ENCODE measurements at regions not wholly inside any gene's neighbourhood (a gene's known extent, or its start where the extent isn't known, plus 50 kb on each side); places are given as distances from the start of the nearest gene placed in this dataset.

GRCh38 chr3:23669541-23670255 is 136.1 kb upstream of the UBE2E1 start:
- H3K27me3 Mint-ChIP-seq (ENCODE audit: low read depth in 3 of 3), result peaks cover 2 to 9% (median 5%) of the 10 kb centered on the region in 3 donors

GRCh38 chr3:23671851-23672589 is 133.7 kb upstream of the UBE2E1 start:
- Mint-ChIP-seq H3K4me3 (peak overlapping the region in 1 of 5 donors; percentile 37), H3K36me3 (no peaks in the 10 kb centered on the region), H3K9me3 (no peaks in the 10 kb centered on the region), H3K4me1 (no peaks in the 10 kb centered on the region), H3K27me3 (ENCODE audit: low read depth in 3 of 3) (peaks cover 2 to 9% (median 5%) of the 10 kb centered on the region in 3 donors), H3K27ac (no peak overlapping the region)
- no peak for DNase-seq

More at GRCh38 chr3:23669541-23670255, 136.1 kb upstream of the UBE2E1 start:
- Mint-ChIP-seq H3K36me3 (no peaks in the 10 kb centered on the region), H3K4me1 (no peaks in the 10 kb centered on the region), H3K4me3 (no peak overlapping the region), H3K27ac (no peak overlapping the region), H3K9me3 (no peaks in the 10 kb centered on the region)
- DNase-seq, result no peak

DNA sequence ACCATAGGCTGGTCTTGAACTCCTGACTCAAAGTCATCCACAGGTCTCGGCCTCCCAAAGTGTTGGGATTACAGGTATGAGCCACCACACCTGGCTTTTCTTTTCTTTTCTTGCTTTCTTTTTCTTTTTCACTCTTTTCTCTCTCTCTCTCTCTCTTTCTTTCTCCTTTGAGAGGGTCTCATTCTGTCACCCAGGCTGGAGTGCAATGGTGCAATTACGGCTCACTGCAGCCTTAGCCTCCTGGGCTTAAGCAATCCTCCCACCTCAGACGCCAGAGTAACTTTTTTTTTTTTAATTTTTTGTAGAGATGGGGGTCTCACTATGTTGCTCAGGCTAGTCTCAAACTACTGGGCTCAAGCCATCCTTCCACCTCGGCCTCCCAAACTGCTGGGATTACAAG is 133.1 kb upstream of the UBE2E1 start:
- H3K27ac Mint-ChIP-seq, result no peak overlapping the region

GRCh38 chr3:23675010-23675409 is 130.7 kb upstream of the UBE2E1 start:
- DNase-seq, result no peak
- Mint-ChIP-seq H3K27ac (no peak overlapping the region), H3K9me3 (peaks cover 0 to 4% (median 0%) of the 10 kb centered on the region in 6 donors), H3K4me3 (no peak overlapping the region), H3K4me1 (no peaks in the 10 kb centered on the region), H3K36me3 (no peaks in the 10 kb centered on the region), H3K27me3 (ENCODE audit: low read depth in 3 of 3) (peaks cover 2 to 5% (median 5%) of the 10 kb centered on the region in 3 donors)

More for the DNA sequence above, 133.1 kb upstream of the UBE2E1 start:
- Mint-ChIP-seq H3K9me3 (peaks cover 0 to under 1% (median 0%) of the 10 kb centered on the region in 6 donors), H3K36me3 (no peaks in the 10 kb centered on the region), H3K27me3 (ENCODE audit: low read depth in 3 of 3) (peaks cover 2 to 9% (median 5%) of the 10 kb centered on the region in 3 donors), H3K4me3 (peak overlapping the region in 1 of 5 donors; percentile 46), H3K4me1 (no peaks in the 10 kb centered on the region)
- no peak for DNase-seq

DNA sequence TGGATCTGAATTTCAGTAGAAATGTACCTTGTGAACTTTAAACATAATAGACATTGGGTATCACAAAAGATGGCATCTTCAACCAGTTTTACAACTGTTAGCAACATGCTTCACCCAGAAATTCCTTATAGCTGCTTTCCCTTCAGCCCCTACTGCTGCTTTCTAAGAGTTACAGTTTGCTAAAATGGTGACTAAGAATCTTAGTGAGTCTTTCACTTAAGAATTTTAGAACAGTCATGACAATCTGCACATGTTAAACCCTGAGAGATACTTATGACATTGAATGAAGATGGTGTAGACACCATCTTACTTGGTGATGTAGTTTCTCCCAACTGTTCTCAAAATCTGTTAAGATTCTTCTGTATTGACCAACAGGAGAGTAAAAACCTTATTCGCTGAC is 129.7 kb upstream of the UBE2E1 start:
- DNase-seq, result no peak

DNA sequence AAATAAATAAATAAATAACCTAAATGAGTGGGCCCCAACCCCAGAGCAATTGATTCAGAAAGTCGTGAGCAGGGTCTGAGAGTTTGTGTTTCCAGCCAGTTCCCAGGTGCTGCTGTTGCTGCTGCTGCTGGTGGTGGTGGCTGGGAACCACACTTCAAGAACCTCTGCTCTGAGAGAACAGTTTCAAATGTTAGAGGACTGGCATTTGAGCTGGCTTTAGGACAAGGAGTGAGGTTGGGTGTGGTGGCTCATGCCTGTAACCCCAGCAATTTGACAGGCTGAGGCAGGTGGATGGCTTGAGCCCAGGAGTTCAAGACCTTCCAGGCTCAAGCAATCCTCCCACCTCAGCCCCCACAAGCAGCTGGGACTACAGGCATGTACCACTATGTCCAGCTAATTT is 123.1 kb upstream of the UBE2E1 start:
- Mint-ChIP-seq H3K4me3 (no peak overlapping the region), H3K9me3 (peaks cover 0 to 4% (median 0%) of the 10 kb centered on the region in 6 donors), H3K36me3 (no peaks in the 10 kb centered on the region), H3K4me1 (no peaks in the 10 kb centered on the region), H3K27me3 (ENCODE audit: low read depth in 3 of 3) (peaks cover 0 to 5% (median 0%) of the 10 kb centered on the region in 3 donors), H3K27ac (no peak overlapping the region)
- DNase-seq, result no peak

More for the DNA sequence above, 129.7 kb upstream of the UBE2E1 start:
- Mint-ChIP-seq H3K27me3 (ENCODE audit: low read depth in 3 of 3) (peaks cover 2% of the 10 kb centered on the region in 3 donors), H3K36me3 (no peaks in the 10 kb centered on the region), H3K4me3 (no peak overlapping the region), H3K9me3 (peaks cover 0 to 4% (median 0%) of the 10 kb centered on the region in 6 donors), H3K4me1 (no peaks in the 10 kb centered on the region), H3K27ac (no peak overlapping the region)

GRCh38 chr3:23685541-23686258 is 120.1 kb upstream of the UBE2E1 start:
- no peaks in the 10 kb centered on the region for H3K9me3 Mint-ChIP-seq
- peaks cover 0 to 4% (median 0%) of the 10 kb centered on the region in 3 donors for H3K36me3 Mint-ChIP-seq
- H3K27ac Mint-ChIP-seq, result no peak overlapping the region
- no peak overlapping the region for H3K4me3 Mint-ChIP-seq
- peaks cover 0 to 3% (median 0%) of the 10 kb centered on the region in 3 donors for H3K27me3 Mint-ChIP-seq (ENCODE audit: low read depth in 3 of 3)
- H3K4me1 Mint-ChIP-seq, result peaks cover 0 to under 1% of the 10 kb centered on the region in 2 donors
- no peak for DNase-seq

DNA sequence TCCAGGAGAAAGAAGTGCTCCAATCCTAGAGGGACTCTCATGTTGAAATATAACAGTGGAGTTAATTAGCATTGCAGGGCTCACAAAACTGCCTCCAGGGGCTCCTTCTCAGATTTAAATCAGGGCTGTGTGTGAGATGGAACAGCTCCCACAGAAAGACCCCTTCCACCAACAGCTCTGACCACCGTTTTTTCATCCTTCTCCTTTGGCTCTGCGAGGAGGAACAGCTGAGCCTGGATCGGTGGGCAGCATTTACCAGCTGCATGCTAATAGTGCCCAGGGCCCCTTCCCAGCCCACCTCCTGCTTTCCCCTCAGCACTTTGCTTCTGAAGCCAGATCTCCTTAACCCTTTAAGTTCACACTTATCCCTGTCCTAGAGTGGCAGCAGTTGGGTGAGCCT is 119.2 kb upstream of the UBE2E1 start:
- peaks cover 7 to 9% of the 10 kb centered on the region in 2 donors for H3K4me1 Mint-ChIP-seq
- DNase-seq, result no peak
- H3K4me3 Mint-ChIP-seq, result no peak overlapping the region
- no peaks in the 10 kb centered on the region for H3K9me3 Mint-ChIP-seq
- no peak overlapping the region for H3K27ac Mint-ChIP-seq
- H3K27me3 Mint-ChIP-seq (ENCODE audit: low read depth in 3 of 3), result peaks cover 0 to 3% (median 1%) of the 10 kb centered on the region in 3 donors
- peaks cover 0 to 4% (median 0%) of the 10 kb centered on the region in 3 donors for H3K36me3 Mint-ChIP-seq

- Mint-ChIP-seq H3K4me1 (peaks cover 8 to 11% of the 10 kb centered on the region in 2 donors), H3K9me3 (peaks cover 0 to 2% (median 0%) of the 10 kb centered on the region in 6 donors), H3K27me3 (ENCODE audit: low read depth in 3 of 3) (peaks cover 3 to 4% (median 4%) of the 10 kb centered on the region in 3 donors), H3K27ac (no peak overlapping the region), H3K4me3 (no peak overlapping the region), H3K36me3 (peaks cover 0 to 4% (median 0%) of the 10 kb centered on the region in 3 donors)
- DNase-seq, result no peak
Measured at GRCh38 chr3:23691357-23691895, 114.3 kb upstream of the UBE2E1 start.

DNA sequence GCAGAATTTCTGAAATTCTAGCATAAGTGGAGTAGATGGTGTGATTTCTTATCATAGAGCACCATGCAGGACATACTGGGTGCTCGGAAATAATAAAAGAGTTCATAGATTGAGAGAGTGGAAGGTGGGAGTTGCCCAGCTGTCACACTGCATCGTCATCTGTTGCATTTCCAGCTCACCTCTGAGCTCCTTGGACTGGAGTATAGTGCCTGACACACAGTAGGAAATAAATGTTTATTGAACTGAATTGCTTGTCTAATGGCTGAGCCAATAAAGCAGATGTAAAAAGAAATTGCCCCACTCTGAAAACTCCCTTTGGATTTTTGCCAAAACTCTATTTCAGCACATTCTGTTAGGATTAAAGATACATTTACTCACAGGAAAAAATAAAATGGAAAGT is 108.9 kb upstream of the UBE2E1 start:
- Mint-ChIP-seq H3K4me3 (no peak overlapping the region), H3K9me3 (peaks cover 0 to 2% (median 0%) of the 10 kb centered on the region in 6 donors), H3K4me1 (no peaks in the 10 kb centered on the region), H3K27me3 (ENCODE audit: low read depth in 3 of 3) (peaks cover 2 to 8% (median 3%) of the 10 kb centered on the region in 3 donors), H3K36me3 (no peaks in the 10 kb centered on the region), H3K27ac (no peak overlapping the region)
- DNase-seq, result no peak

DNA sequence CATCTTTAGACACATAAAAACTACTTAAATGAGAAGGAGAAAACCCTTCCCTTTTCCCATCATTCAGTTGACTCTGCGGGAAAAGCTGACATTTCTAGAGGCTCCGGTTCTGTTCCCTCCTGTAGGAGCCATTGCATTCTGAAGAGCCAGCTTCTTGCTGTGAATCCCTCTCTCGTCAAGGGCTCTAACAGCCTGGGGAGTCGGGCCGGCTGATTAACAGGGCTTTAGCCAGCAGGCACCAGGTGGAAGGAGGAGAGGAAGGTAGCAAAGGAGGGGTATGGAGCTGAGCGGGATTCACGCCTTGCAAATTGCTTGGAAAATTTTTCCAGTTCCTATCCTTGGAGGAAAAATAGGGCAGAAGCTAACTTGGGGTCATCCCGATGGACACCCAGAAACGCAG is 108.3 kb upstream of the UBE2E1 start:
- DNase-seq, result no peak
- no peak overlapping the region for H3K27ac Mint-ChIP-seq
- no peaks in the 10 kb centered on the region for H3K36me3 Mint-ChIP-seq
- no peaks in the 10 kb centered on the region for H3K4me1 Mint-ChIP-seq
- H3K27me3 Mint-ChIP-seq (ENCODE audit: low read depth in 3 of 3), result peaks cover 2 to 8% (median 3%) of the 10 kb centered on the region in 3 donors
- H3K9me3 Mint-ChIP-seq, result peaks cover 0 to 2% (median 0%) of the 10 kb centered on the region in 6 donors
- no peak overlapping the region for H3K4me3 Mint-ChIP-seq

GRCh38 chr3:23698652-23699313 is 107.0 kb upstream of the UBE2E1 start:
- H3K27ac Mint-ChIP-seq, result no peak overlapping the region
- H3K4me3 Mint-ChIP-seq, result no peak overlapping the region
- no peaks in the 10 kb centered on the region for H3K36me3 Mint-ChIP-seq

DNA sequence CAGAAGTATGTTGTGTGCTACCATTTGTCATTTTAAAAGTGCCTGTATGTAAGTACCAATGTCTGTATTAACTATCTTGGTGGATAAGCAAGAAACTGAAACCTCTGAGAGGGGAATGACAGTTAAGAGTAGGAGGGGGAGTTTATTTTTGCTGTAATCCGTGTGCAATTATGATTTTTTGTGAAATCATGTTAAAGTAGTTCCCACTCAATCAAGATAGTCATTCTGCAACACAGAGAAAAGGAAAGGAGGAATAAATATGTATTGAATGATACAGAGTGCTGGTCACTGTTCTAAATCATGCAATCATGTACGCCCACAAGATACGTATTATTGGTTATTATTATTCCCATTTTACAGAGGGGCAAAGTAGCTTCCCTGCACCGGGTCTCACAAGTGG is 105.1 kb upstream of the UBE2E1 start:
- no peaks in the 10 kb centered on the region for H3K9me3 Mint-ChIP-seq
- no peaks in the 10 kb centered on the region for H3K36me3 Mint-ChIP-seq
- H3K27me3 Mint-ChIP-seq (ENCODE audit: low read depth in 3 of 3), result peaks cover 0 to 6% (median 0%) of the 10 kb centered on the region in 3 donors
- no peak for DNase-seq
- no peak overlapping the region for H3K27ac Mint-ChIP-seq
- H3K4me1 Mint-ChIP-seq, result no peaks in the 10 kb centered on the region
- no peak overlapping the region for H3K4me3 Mint-ChIP-seq

More at GRCh38 chr3:23698652-23699313, 107.0 kb upstream of the UBE2E1 start:
- H3K9me3 Mint-ChIP-seq, result peaks cover 0 to 2% (median 0%) of the 10 kb centered on the region in 6 donors
- no peaks in the 10 kb centered on the region for H3K4me1 Mint-ChIP-seq
- H3K27me3 Mint-ChIP-seq (ENCODE audit: low read depth in 3 of 3), result peaks cover 0 to 8% (median 0%) of the 10 kb centered on the region in 3 donors
- DNase-seq, result no peak
